ENCODE measurements at regions not wholly inside any gene's neighbourhood (a gene's known extent, or its start where the extent isn't known, plus 50 kb on each side); places are given as distances from the start of the nearest gene placed in this dataset.

GRCh38 chrX:39459952-39460351, 637.8 kb downstream of the BCOR start:
- no peaks in the 10 kb centered on the region for H3K4me1 ChIP-seq
- H3K4me3 ChIP-seq: no peak overlapping the region
- H3K27me3 ChIP-seq: peaks cover 0 to 65% of the 10 kb centered on the region in 2 donors
- no peaks in the 10 kb centered on the region for H3K36me3 ChIP-seq
- no peak for TF ChIP-seq CTCF (IDR thresholded peaks at IDR 0.05)
- TF ChIP-seq POLR2AphosphoS5 (IDR thresholded peaks at IDR 0.05): no peak
- TF ChIP-seq POLR2A (IDR thresholded peaks at IDR 0.05): no peak
- H3K27ac ChIP-seq: no peak overlapping the region
- H3K9me3 ChIP-seq: peaks cover 0 to 11% of the 10 kb centered on the region in 2 donors
- DNase-seq (ENCODE audit: low spot score in 2 of 2): no peak
- intact Hi-C loops (cut with DNase I; ENCODE audit: low total_unique reads): no loop called here

- TF ChIP-seq CTCF (IDR thresholded peaks at IDR 0.05): no peak
- TF ChIP-seq POLR2A (IDR thresholded peaks at IDR 0.05): no peak
- no peak for TF ChIP-seq POLR2AphosphoS5 (IDR thresholded peaks at IDR 0.05)
- H3K4me3 ChIP-seq: no peak overlapping the region
- intact Hi-C loops (cut with DNase I; ENCODE audit: low total_unique reads): no loop called here
- H3K27ac ChIP-seq: no peak overlapping the region
- H3K27me3 ChIP-seq: peaks cover 0 to 65% of the 10 kb centered on the region in 2 donors
- no peak for DNase-seq (ENCODE audit: low spot score in 2 of 2)
- H3K9me3 ChIP-seq: peaks cover 0 to 11% of the 10 kb centered on the region in 2 donors
- H3K36me3 ChIP-seq: no peaks in the 10 kb centered on the region
- no peaks in the 10 kb centered on the region for H3K4me1 ChIP-seq
These were observed 637.3 kb downstream of the BCOR start for GRCh38 chrX:39460499-39460898.

- H3K27ac ChIP-seq: no peak overlapping the region
- TF ChIP-seq POLR2A (IDR thresholded peaks at IDR 0.05): no peak
- TF ChIP-seq CTCF (IDR thresholded peaks at IDR 0.05): no peak
- no peak for TF ChIP-seq POLR2AphosphoS5 (IDR thresholded peaks at IDR 0.05)
- intact Hi-C loops (cut with DNase I; ENCODE audit: low total_unique reads): no loop called here
- H3K4me3 ChIP-seq: no peak overlapping the region
- no peaks in the 10 kb centered on the region for H3K4me1 ChIP-seq
- no peaks in the 10 kb centered on the region for H3K36me3 ChIP-seq
- H3K27me3 ChIP-seq: peaks cover 0 to 57% of the 10 kb centered on the region in 2 donors
- no peak for DNase-seq (ENCODE audit: low spot score in 2 of 2)
- no peaks in the 10 kb centered on the region for H3K9me3 ChIP-seq
These were observed 634.9 kb downstream of the BCOR start for GRCh38 chrX:39462835-39463234.

- Histone ChIP-seq H3K36me3 (no peaks in the 10 kb centered on the region), H3K27ac (no peak overlapping the region), H3K27me3 (peaks cover 0 to 62% of the 10 kb centered on the region in 2 donors), H3K9me3 (no peaks in the 10 kb centered on the region), H3K4me1 (no peaks in the 10 kb centered on the region), H3K4me3 (no peak overlapping the region)
- no peak for DNase-seq (ENCODE audit: low spot score in 2 of 2)
- intact Hi-C loops (cut with DNase I; ENCODE audit: low total_unique reads): no loop called here
- TF ChIP-seq POLR2AphosphoS5 (IDR thresholded peaks at IDR 0.05) (no peak), CTCF (IDR thresholded peaks at IDR 0.05) (no peak), POLR2A (IDR thresholded peaks at IDR 0.05) (no peak)
These were observed 633.5 kb downstream of the BCOR start for GRCh38 chrX:39464253-39464652.

- H3K4me3 ChIP-seq: no peak overlapping the region
- no peak for TF ChIP-seq CTCF (IDR thresholded peaks at IDR 0.05)
- no peak for TF ChIP-seq POLR2AphosphoS5 (IDR thresholded peaks at IDR 0.05)
- no peak for TF ChIP-seq POLR2A (IDR thresholded peaks at IDR 0.05)
- peaks cover 0 to 55% of the 10 kb centered on the region in 2 donors for H3K27me3 ChIP-seq
- no peak for DNase-seq (ENCODE audit: low spot score in 2 of 2)
- intact Hi-C loops (cut with DNase I; ENCODE audit: low total_unique reads): no loop called here
- no peaks in the 10 kb centered on the region for H3K4me1 ChIP-seq
- no peaks in the 10 kb centered on the region for H3K36me3 ChIP-seq
- no peak overlapping the region for H3K27ac ChIP-seq
- no peaks in the 10 kb centered on the region for H3K9me3 ChIP-seq
These were observed 632.3 kb downstream of the BCOR start for GRCh38 chrX:39465467-39465866.
